ENCODE measurements at regions not wholly inside any gene's neighbourhood (a gene's known extent, or its start where the extent isn't known, plus 50 kb on each side); places are given as distances from the start of the nearest gene placed in this dataset.
"Not testable (repeated sequence)": the region's sequence is repeated elsewhere in the genome, so short reads cannot be mapped to it uniquely, and the experiment has no call there.

DNA sequence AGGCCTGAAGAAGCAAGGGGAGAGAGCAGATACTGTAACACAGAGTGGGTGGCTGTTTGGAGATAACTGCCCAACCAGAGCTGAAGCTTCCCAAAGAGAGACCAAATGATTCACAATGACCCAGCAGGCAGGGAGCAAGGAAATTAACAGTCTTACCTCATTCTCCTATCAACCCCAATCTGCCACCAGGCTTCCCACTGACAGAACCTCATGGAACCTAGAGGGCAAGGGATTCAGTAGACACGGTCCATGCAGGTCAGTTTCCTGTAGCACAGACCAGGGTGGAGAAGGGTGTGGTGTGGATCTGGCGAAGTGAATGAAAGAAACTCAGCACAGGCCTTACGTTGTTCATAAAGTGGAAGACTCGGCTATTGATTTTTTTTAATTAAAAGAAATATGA is 60.7 kb upstream of the ALB start:
- Histone ChIP-seq H4K20me1 (ENCODE audit: insufficient read depth) (no peaks in the 10 kb centered on the region), H3K36me3 (ENCODE audit: insufficient read depth) (no peaks in the 10 kb centered on the region), H3K27me3 (ENCODE audit: insufficient read depth, low read depth) (no peaks in the 10 kb centered on the region), H3K27ac (no peak overlapping the region), H3K4me3 (IDR thresholded peaks at IDR 0.05; ENCODE audit: insufficient read depth, low read depth, low read length) (no peak overlapping the region), H2AFZ (ENCODE audit: low read depth) (no peak overlapping the region), H3K4me1 (ENCODE audit: low read depth, poor library complexity, severe bottlenecking) (no peaks in the 10 kb centered on the region), H3K79me2 (ENCODE audit: insufficient read depth, low read depth) (no peaks in the 10 kb centered on the region), H3K4me2 (no peak overlapping the region), H3K9ac (no peak overlapping the region)
- TF ChIP-seq, protein P1, sequence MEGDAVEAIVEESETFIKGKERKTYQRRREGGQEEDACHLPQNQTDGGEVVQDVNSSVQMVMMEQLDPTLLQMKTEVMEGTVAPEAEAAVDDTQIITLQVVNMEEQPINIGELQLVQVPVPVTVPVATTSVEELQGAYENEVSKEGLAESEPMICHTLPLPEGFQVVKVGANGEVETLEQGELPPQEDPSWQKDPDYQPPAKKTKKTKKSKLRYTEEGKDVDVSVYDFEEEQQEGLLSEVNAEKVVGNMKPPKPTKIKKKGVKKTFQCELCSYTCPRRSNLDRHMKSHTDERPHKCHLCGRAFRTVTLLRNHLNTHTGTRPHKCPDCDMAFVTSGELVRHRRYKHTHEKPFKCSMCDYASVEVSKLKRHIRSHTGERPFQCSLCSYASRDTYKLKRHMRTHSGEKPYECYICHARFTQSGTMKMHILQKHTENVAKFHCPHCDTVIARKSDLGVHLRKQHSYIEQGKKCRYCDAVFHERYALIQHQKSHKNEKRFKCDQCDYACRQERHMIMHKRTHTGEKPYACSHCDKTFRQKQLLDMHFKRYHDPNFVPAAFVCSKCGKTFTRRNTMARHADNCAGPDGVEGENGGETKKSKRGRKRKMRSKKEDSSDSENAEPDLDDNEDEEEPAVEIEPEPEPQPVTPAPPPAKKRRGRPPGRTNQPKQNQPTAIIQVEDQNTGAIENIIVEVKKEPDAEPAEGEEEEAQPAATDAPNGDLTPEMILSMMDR (conservative IDR thresholded peaks at IDR 0.05; ENCODE audit: low read depth, low read length): no peak

DNA sequence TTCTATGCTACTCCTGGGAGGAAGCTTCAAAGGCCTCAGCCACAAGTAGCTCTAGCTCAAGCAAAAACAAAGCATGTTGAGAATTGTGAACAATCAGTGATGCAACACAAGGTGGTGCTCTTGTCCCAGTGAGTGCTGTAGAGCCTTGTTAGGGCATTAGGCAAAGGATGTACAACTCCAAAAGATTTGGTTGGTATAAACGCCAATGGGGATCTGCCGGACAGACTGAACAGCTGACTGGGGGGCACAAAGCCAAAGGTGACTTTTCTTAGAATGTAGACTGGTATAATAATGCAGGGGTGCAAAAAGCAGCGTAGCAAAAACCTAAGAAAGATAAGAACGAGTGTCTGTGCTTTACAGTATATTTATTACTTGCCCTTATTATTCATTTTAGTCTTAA is 62.6 kb upstream of the ALB start:
- H3K27ac ChIP-seq: no peak overlapping the region
- TF ChIP-seq, protein P1 (conservative IDR thresholded peaks at IDR 0.05; ENCODE audit: low read depth, low read length): peak; percentile 52
- no peak overlapping the region for H2AFZ ChIP-seq (ENCODE audit: low read depth)
- no peak overlapping the region for H3K9ac ChIP-seq
- no peak overlapping the region for H3K4me2 ChIP-seq
- no peaks in the 10 kb centered on the region for H4K20me1 ChIP-seq (ENCODE audit: insufficient read depth)
- H3K4me1 ChIP-seq (ENCODE audit: low read depth, poor library complexity, severe bottlenecking): no peaks in the 10 kb centered on the region
- no peaks in the 10 kb centered on the region for H3K27me3 ChIP-seq (ENCODE audit: insufficient read depth, low read depth)
- no peak overlapping the region for H3K4me3 ChIP-seq (IDR thresholded peaks at IDR 0.05; ENCODE audit: insufficient read depth, low read depth, low read length)
- H3K79me2 ChIP-seq (ENCODE audit: insufficient read depth, low read depth): no peaks in the 10 kb centered on the region
- no peaks in the 10 kb centered on the region for H3K36me3 ChIP-seq (ENCODE audit: insufficient read depth)

DNA sequence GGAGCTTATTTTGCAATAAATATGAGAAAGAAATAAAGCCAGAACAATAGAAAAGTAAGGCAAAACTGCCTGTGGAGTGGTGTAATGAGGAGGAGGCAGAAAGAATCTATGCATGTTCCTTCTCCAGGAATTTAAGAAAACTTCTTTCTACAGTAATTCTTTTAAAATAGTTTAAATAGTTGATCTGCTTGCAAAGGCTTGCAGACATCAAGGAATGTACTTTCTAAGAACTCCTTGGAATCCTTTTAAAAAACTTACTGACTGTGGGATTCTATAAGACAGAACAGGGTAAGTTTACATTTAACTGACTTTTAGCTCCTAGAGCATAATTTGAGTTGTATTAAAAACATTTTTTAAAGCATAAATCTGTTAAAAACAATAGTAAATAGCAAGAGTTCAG is 63.2 kb upstream of the ALB start:
- H3K79me2 ChIP-seq (ENCODE audit: insufficient read depth, low read depth): no peaks in the 10 kb centered on the region
- no peak overlapping the region for H3K4me2 ChIP-seq
- no peaks in the 10 kb centered on the region for H4K20me1 ChIP-seq (ENCODE audit: insufficient read depth)
- no peak overlapping the region for H2AFZ ChIP-seq (ENCODE audit: low read depth)
- no peaks in the 10 kb centered on the region for H3K36me3 ChIP-seq (ENCODE audit: insufficient read depth)
- no peaks in the 10 kb centered on the region for H3K27me3 ChIP-seq (ENCODE audit: insufficient read depth, low read depth)
- H3K4me3 ChIP-seq (IDR thresholded peaks at IDR 0.05; ENCODE audit: insufficient read depth, low read depth, low read length): no peak overlapping the region
- no peaks in the 10 kb centered on the region for H3K4me1 ChIP-seq (ENCODE audit: low read depth, poor library complexity, severe bottlenecking)
- no peak overlapping the region for H3K9ac ChIP-seq
- TF ChIP-seq, protein P1 (conservative IDR thresholded peaks at IDR 0.05; ENCODE audit: low read depth, low read length): no peak
- H3K27ac ChIP-seq: no peak overlapping the region

DNA sequence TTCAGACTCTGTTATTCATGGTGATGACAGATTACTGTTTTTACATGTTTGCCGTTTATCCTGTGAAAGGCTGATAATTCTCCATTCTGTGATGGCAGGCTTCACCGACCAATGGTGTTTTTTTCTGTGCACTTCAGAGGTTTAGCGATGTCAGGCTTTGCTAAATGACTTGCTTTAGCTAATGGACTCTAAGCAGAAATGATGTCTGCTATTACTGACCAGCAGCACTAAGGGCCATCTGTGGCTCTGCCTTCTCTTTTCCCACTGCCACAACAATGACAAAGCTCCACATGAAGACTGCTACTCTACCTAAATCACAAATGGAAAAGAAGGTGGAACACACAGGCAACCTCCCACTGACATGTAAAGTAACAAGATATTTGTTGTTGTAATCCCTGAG is 68.4 kb upstream of the ALB start:
- H2AFZ ChIP-seq (ENCODE audit: low read depth): no peak overlapping the region
- no peaks in the 10 kb centered on the region for H3K36me3 ChIP-seq (ENCODE audit: insufficient read depth)
- no peaks in the 10 kb centered on the region for H3K27me3 ChIP-seq (ENCODE audit: insufficient read depth, low read depth)
- H3K79me2 ChIP-seq (ENCODE audit: insufficient read depth, low read depth): no peaks in the 10 kb centered on the region
- no peak overlapping the region for H3K4me2 ChIP-seq
- H3K4me1 ChIP-seq (ENCODE audit: low read depth, poor library complexity, severe bottlenecking): no peaks in the 10 kb centered on the region
- TF ChIP-seq, protein P1 (conservative IDR thresholded peaks at IDR 0.05; ENCODE audit: low read depth, low read length): no peak
- H3K9ac ChIP-seq: no peak overlapping the region
- H3K27ac ChIP-seq: no peak overlapping the region
- no peak overlapping the region for H3K4me3 ChIP-seq (IDR thresholded peaks at IDR 0.05; ENCODE audit: insufficient read depth, low read depth, low read length)
- no peaks in the 10 kb centered on the region for H4K20me1 ChIP-seq (ENCODE audit: insufficient read depth)

DNA sequence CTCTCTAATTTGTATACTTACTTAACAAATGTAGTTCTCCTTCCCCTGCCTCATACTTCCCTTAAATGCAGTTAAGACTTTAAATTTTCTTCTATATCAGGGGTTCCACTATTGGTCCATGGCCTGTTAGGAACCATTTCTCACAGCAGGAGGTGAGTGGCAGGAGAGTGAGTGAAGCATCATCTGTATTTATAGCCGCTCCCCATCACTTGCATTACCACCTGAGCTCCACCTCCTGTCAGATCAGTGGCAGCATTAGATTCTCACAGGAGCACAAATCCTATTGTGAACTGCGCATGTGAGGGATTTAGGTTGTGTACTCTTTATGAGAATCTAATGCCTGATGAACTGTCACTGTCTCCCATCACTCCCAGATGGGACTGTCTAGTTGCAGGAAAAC is 72.1 kb upstream of the ALB start:
- H3K4me2 ChIP-seq; H3K27ac ChIP-seq; H3K27me3 ChIP-seq (ENCODE audit: insufficient read depth, low read depth); H3K79me2 ChIP-seq (ENCODE audit: insufficient read depth, low read depth); H4K20me1 ChIP-seq (ENCODE audit: insufficient read depth); H3K4me3 ChIP-seq (IDR thresholded peaks at IDR 0.05; ENCODE audit: insufficient read depth, low read depth, low read length); H3K36me3 ChIP-seq (ENCODE audit: insufficient read depth); H3K9ac ChIP-seq; H2AFZ ChIP-seq (ENCODE audit: low read depth); H3K4me1 ChIP-seq (ENCODE audit: low read depth, poor library complexity, severe bottlenecking): not testable (repeated sequence)

All from KMS-11 (cell line).